HG03432 (cell line): ENCODE measurements at regions not wholly inside any gene's neighbourhood (a gene's known extent, or its start where the extent isn't known, plus 50 kb on each side); places are given as distances from the start of the nearest gene placed in this dataset.
"Not testable (repeated sequence)": the region's sequence is repeated elsewhere in the genome, so short reads cannot be mapped to it uniquely, and the experiment has no call there.

Experiments
- ATAC-seq: cut with Tn5 transposase; IDR thresholded peaks from one replicate; pipeline ENCODE4 v1.9.1; 2021; ENCODE audit warnings: mild to moderate bottlenecking, moderate library complexity; ENCODE audit not compliant: unreplicated experiment

GRCh38 chr14:52124791-52125684 is 56.2 kb upstream of the NID2 start:
- no peak for ATAC-seq

GRCh38 chr14:52122163-52122562 is 53.3 kb upstream of the NID2 start:
- not testable (repeated sequence) for ATAC-seq

GRCh38 chr14:52121441-52121840 is 52.6 kb upstream of the NID2 start:
- no peak for ATAC-seq

GRCh38 chr14:52119030-52119429 is 50.2 kb upstream of the NID2 start:
- ATAC-seq, result no peak
